Stimulated activated CD4-positive, alpha-beta T cell treated with anti-CD3 and anti-CD28 coated beads, TNF-alpha, amount 100 ng/mL, for 24 hours (primary cell): ENCODE measurements at regions not wholly inside any gene's neighbourhood (a gene's known extent, or its start where the extent isn't known, plus 50 kb on each side); places are given as distances from the start of the nearest gene placed in this dataset.

Source experiments
- DNase-seq, 3 experiments: peaks; one replicate each; pipeline ENCODE4 v3.0.0-alpha.2; 2020; ENCODE audit warnings: low read depth in 3 of 3

- peak; percentile 50 to 65 (median 59) for DNase-seq
Measured at GRCh38 chr17:77882481-77883212, 75.9 kb upstream of the TNRC6C start.

DNA sequence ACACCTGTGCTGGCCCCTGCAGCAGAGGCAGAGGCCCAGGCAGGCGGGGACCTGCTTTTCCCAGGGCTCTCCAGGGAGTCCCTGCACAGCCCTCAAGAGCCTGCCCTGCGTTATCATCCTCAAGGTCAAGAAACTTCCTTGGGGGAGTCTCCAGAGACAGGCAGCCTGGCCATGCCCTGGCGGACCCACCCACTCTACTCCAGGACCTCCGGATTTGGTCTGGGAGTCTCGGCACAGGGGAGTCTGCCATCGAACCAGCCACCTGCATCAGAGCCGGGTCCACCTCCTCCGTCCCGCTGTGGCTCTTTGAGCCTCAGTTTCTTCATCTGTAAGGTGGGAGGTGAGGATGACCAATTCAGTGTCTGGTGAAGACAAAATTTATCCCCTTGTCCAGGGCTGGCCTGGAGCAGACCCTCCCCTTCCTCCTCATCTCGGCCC is 75.3 kb upstream of the TNRC6C start:
- no peak for DNase-seq

DNA sequence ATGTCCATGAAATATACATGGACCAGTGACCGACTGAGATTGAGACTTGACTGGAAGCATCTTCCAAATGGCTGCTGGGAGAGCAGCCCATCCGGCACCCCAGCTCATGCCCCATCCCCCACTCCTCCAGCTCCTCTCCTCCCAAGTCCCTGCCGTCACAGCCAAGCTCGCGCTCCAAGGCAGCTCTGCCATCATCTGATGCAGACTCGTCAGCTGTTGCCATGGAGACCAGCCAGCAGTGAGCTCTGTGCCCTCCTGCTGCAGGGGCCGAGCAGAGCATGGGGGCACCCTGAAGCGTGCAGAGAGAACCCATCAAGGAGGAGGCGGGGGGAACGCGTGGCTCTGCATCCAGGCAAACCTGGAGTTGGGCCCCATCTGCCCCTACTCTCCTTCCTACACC is 74.5 kb upstream of the TNRC6C start:
- no peak for DNase-seq

- DNase-seq, result no peak
Measured at GRCh38 chr17:77884967-77885641, 73.4 kb upstream of the TNRC6C start.

GRCh38 chr17:77885678-77886386 is 72.7 kb upstream of the TNRC6C start:
- DNase-seq, result no peak

DNA sequence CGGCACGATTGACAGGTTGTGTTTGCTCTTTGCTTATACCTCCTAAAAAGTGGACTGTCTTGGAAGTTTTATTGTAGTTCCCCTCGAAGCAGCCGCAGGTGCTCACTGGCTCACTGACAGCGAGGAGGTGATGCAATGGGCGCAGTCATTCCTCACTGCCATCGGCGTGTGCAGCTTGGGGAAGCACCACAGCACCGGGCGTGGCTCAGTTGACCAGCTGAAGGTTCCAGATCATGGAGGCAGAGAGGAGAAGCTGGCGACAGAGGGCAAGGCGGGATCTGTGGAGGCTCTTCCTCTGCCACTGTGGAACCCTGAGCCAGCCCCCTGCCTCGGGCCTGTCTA is 72.1 kb upstream of the TNRC6C start:
- no peak for DNase-seq

DNA sequence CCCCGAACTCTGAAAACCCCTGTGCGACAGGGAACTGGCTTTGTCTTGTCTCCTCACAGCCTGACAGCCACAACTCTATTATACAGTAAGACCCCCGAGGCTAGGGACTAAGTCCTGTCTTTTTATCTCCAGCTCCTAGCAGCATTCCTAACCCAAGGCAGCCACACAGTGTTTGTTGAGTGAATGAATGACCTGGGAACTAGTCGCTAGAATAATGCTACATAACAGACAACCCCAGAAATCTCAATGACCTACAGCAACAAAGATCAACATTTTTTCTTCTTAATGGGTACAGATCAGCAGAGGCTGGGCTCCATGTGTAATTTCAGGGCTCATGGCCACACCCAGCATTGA is 71.4 kb upstream of the TNRC6C start:
- no peak for DNase-seq

GRCh38 chr17:77887464-77888241 is 70.8 kb upstream of the TNRC6C start:
- DNase-seq, result peak; percentile 28 to 57 (median 31)

DNA sequence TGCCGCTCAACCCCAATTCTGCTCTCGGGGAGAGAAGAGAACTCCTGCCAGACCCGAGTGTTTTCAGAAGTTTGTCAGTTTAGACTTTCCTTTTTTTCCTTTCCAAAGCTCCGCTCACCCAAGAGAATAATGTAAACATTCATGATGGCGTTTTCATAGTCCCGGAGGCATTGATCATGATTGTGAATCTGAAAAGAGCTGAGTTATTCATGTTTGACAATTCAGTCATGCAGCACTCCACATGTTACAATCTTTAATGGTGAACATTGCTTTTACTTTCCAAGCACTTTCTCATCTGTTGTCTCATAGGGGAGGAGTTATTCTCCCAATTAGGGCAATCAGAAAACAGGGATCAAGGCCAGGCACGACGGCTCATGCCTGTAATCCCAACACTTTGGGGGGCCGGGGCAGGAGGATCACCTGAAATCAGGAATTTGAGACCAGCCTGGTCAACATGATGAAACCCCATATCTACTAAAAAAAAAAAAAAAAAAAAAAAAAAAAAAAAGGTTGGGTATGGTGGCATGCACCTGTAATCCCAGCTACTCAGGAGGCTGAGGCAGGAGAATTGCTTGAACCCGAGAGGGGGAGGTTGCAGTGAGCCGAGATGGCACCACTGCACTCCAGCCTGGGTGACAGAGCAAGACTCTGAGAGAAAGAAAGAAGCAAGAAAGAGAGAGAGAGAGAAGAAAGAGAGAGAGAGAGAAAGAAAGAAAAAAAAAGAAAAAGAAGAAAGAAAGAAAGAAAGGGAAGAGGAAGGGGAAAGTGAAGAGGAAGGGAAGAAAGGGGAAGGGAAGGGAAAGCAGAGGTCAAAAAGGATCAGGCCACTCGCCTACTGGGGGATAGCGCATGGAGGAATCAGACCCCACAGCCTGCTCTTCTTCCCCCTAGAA is 70.0 kb upstream of the TNRC6C start:
- no peak for DNase-seq

DNA sequence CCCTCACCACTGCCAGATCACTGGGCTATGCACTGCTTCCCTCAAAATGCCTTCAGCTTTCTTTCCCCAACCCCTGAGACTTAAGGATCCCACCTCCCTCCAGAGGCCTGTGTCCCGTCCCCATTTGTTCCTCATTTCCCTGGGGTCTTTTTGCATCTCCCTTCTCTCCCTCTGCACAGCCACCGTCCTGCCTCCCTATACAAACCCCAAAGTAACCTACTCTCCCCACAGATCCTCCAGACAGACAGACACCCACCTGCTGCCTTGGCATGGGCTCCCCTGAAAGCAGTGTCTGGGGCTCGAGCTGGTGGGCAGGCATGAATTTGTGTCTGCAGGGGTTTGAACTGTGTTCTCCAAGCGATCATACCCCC is 69.4 kb upstream of the TNRC6C start:
- DNase-seq, result no peak

- DNase-seq, result no peak
Measured at GRCh38 chr17:77889866-77890760, 68.4 kb upstream of the TNRC6C start.

GRCh38 chr17:77890771-77891170 is 67.7 kb upstream of the TNRC6C start:
- no peak for DNase-seq

DNA sequence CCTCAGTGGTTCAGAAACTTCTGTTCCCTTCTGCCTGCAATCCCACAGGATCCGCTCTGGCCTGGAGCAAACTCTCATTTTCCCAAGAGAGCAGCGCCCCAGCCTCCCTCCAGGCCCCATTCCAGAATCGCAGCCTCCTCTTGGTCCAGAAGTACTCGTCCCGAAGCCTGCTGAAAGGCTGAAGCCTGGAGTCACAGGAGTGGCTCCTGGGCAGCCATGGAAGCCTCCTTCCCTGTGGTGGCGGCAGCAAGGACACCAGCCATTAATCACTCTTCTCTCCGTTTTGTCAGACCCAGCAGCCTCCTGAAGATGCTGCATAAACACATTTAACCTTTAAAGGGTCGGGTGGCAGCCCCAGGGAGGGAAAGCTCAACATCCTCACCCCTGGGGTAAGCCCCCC is 66.9 kb upstream of the TNRC6C start:
- DNase-seq, result no peak

DNA sequence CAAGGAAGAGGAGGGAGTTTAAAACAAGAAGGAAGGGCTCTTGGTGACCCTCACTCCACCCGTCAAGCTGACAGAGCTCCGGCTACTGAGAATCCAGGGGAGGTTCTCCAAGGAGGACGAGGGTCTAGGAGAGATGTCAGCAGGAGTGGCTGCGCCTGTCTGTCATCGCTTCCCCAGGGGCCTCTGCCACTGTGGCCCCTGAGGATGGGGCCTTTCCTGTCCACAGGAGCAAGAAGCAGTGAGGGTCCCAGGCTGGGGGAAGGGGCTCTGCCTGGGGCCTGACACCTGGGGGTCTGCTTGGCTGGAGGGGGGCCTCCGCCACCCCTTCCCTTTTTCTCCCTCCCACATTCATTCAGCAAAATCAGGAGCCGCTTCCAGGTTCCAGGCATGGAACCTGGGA is 66.5 kb upstream of the TNRC6C start:
- DNase-seq, result no peak

DNA sequence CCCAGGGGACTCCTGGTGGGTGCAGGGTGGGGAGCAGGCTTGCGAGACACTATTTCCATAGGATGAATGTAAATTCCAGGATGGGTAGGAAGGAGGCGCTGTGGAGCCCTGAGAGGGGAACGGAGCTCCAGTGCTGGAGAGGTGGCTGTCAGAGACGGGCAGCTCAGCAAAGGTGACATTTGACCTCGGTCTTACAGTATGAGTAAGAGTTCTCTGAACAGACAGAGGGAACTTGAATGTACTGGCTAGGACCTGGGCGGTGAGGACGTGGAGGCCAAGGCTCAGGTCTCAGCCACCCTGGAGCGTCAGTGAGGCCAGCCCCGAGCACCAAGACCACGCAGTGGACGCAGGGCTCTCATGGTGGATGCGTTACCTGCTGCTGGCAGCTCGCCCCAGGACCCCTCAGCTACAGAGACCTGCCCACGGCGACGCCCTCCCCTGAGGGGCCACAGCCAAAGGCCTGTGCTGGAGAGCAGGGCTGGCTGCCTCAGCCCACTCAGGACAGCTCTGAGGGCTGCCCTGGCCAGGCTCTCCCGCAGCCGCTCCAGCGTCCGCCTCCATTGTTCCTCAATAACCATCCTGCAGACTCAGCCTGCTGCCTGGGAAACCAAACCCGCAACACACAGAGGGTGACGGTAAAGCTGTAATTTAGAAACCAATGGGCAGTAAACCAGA is 65.9 kb upstream of the TNRC6C start:
- no peak for DNase-seq

DNA sequence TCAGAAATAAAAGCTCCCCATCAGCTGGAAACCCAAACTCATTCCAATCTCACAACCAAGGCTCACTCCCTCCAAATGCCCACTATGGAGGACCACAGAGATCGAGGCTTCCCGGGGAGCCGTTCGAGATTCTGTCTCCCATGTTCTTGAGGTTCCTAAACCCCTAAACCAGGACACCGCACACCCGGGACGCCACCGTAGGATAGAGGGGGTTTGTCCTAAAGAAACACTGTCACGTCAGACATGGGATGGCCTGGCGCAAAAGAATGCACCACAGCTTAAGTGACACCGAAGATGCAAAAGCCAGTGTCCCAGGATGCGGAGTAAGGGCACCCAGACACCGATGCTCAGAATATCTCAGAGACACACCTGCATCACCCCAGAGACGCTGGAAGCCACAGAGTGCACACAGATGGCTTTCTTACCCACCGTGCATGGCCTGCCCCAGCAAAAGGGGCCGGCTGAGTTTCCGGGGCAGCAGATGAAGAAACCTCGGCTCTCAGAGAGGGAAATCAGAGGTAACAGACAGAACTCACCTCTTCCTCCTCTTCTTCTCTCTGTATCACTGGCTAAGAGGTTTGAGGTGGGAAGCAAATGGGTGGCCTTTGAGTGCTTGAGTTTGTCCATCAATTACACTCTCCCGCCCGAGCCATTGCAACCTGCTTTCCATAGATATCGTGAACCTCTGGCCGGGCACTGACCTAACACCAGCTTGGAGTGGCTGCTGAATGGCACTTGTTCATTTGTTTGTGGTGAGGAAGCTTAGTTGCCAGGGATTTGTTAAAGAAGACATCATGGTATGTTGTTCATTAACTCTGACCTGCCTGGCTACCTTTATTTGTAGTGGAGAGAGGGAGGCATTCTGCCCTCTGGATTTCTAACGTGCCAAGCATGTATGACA is 65.1 kb upstream of the TNRC6C start:
- DNase-seq, result no peak

DNA sequence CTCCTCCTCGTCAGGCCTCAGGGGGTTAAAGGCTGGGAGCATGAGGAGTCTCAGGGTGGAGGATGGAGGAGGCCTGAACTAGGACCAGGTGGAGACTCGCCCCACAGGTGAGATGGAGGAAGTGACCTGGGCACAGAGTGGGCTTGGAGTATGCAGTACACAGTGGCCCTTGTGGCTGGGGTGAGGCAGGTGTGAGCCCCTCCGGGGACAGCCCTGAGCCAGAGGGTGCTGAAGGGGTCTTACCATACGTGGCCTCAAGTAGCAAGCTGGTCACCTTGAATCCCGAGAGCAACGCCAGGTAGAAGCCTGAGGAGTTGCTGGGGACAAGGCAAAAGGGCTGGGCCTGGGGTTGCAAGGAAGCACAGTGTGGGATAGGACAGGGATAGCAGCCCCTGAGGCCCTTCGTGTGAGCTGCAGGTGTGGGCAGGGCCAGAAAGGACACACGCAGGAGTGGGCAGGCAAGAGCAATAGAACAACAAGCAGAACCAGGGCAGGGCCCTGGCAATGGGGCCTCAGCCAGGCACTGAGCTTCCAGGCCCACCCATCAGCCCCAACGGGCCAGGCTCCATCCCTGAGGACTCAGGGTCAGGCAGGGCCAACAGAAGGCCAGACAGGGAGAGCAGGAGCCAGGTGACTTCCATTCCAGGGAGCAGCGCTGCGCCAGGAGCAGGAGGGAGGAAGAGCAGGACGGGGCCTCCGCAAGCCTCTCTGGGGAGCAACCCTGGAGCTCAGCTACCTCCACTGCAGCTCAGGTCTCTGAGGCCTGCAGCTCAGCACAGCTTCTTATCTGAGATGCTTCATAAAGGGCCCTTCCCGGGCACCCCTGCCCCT is 64.2 kb upstream of the TNRC6C start:
- no peak for DNase-seq
